Stimulated activated naive CD8-positive, alpha-beta T cell treated with anti-CD3 and anti-CD28 coated beads, Interleukin-15, amount 100 ng/mL, for 72 hours (primary cell): ENCODE measurements at regions not wholly inside any gene's neighbourhood (a gene's known extent, or its start where the extent isn't known, plus 50 kb on each side); places are given as distances from the start of the nearest gene placed in this dataset.

Experiments used
- ATAC-seq: fragments of 150-1000 bp; cut with Tn5 transposase; 2 replicates; pipeline ENCODE4 v1.10.0; 2021; ENCODE audit warnings: mild to moderate bottlenecking, moderate library complexity
- DNase-seq, 2 donors: peaks; one replicate each; pipeline ENCODE4 v3.0.0; 2021 to 2022
- H3K27ac Mint-ChIP-seq, 2 donors: one replicate each; pipeline ENCODE4 v1.8.0; 2022; ENCODE audit warnings: mild to moderate bottlenecking in 2 of 2, mixed read lengths in 2 of 2, moderate library complexity in 2 of 2
- H3K27me3 Mint-ChIP-seq: one replicate; pipeline ENCODE4 v1.8.0; 2022; ENCODE audit warnings: mixed read lengths
- H3K4me1 Mint-ChIP-seq: one replicate; pipeline ENCODE4 v1.8.0; 2022; ENCODE audit warnings: mild to moderate bottlenecking, mixed read lengths
- H3K4me3 Mint-ChIP-seq, 2 donors: one replicate each; pipeline ENCODE4 v1.8.0; 2022; ENCODE audit warnings: mild to moderate bottlenecking in 2 of 2, mixed read lengths in 2 of 2, moderate library complexity in 1 of 2
- H3K9me3 Mint-ChIP-seq, 2 donors: one replicate each; pipeline ENCODE4 v1.8.0; 2022; ENCODE audit warnings: mixed read lengths in 2 of 2

DNA sequence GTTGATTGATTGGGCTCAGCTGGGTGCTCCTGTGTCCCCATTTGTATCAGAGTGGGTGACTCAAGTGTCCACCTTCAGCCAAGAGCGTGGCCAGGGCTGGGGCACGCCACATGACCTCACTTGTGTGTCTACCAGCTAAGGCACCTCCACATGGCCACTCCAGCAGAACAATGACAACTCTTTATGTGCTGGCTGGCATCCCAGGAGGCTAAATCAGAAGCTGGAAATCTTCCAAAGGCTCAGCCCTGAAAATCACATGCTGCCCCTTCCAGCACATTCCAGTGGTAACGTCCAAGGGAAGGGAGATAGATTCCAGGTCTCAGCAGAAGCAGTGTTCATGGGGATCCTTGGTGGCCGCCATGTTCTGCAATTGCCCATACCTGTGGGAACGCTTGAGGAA is 585.5 kb downstream of the AJAP1 start:
- no peak for ATAC-seq
- no peak for DNase-seq
- H3K27ac Mint-ChIP-seq, result no peak overlapping the region
- peaks cover 6% of the 10 kb centered on the region for H3K4me1 Mint-ChIP-seq
- no peaks in the 10 kb centered on the region for H3K9me3 Mint-ChIP-seq
- no peak overlapping the region for H3K4me3 Mint-ChIP-seq
- no peaks in the 10 kb centered on the region for H3K27me3 Mint-ChIP-seq

DNA sequence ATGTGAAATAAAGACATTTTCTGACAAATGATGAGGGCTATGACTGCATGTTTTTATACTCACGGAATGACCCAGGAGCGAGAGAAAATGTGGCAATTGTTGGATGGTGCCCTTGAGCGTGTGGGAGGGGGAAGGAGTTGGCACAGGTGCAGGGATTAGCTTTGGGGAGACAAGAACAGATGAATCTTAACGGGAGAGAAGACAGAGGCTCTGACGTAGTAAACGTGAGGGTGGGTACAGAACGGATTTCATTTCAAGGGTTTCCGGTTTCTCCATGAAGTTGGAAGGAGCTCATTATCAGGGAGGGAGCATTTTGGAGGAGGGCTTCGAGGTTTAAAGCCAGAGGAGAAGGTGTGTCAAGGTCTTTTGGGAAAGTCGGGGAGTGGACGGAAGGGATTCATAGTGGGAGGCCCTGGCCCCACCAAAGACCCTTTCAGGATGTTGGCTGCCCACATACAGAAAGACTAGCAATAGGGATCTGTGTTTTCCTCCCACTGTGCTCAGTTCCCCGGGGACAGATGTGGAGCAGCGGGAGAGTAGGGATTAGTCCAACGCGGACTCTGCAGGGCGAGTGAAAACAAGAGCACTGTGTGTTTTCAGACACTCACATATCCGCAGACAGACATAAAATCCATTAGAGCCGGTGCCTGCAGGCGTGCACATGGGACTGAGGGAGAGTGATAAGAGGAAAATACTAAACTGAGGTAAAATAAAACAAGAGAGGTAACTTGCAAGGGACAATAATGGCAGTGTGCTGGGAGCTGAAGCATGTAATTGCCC is 584.1 kb downstream of the AJAP1 start:
- Mint-ChIP-seq H3K27ac (no peak overlapping the region), H3K9me3 (peaks cover 10 to 11% of the 10 kb centered on the region in 2 donors), H3K4me1 (no peaks in the 10 kb centered on the region), H3K27me3 (no peaks in the 10 kb centered on the region), H3K4me3 (no peak overlapping the region)
- DNase-seq (no peak), ATAC-seq (no peak)

- no peak for DNase-seq
- H3K27ac Mint-ChIP-seq, result no peak overlapping the region
- H3K4me1 Mint-ChIP-seq, result no peaks in the 10 kb centered on the region
- H3K27me3 Mint-ChIP-seq, result no peaks in the 10 kb centered on the region
- peaks cover 12 to 19% of the 10 kb centered on the region in 2 donors for H3K9me3 Mint-ChIP-seq
- ATAC-seq, result no peak
- H3K4me3 Mint-ChIP-seq, result no peak overlapping the region
These were observed 581.0 kb downstream of the AJAP1 start for GRCh38 chr1:5235355-5235899.

DNA sequence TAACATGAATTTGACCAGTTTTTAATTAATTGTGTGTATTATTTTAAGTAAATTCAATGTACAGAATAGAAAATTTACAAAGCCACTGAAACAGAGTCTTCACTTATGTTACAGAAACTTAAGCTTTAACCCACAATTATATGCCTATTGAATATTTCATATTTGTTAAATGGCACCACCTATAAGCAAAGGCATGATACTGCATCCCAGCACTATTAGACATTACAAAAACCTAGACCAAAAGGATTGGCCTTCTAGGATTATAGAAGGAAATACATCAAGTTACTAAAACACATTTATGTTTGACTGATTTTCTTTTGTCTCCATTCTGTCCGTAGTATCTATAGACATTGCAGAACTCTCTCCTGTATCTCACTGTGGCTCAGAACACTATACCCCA is 578.1 kb downstream of the AJAP1 start:
- H3K9me3 Mint-ChIP-seq, result peaks cover 12 to 19% of the 10 kb centered on the region in 2 donors
- no peak overlapping the region for H3K27ac Mint-ChIP-seq
- no peak for DNase-seq

GRCh38 chr1:5231541-5232315 is 577.3 kb downstream of the AJAP1 start:
- H3K4me1 Mint-ChIP-seq, result no peaks in the 10 kb centered on the region
- H3K4me3 Mint-ChIP-seq, result no peak overlapping the region
- H3K27me3 Mint-ChIP-seq, result no peaks in the 10 kb centered on the region
- H3K9me3 Mint-ChIP-seq, result peaks cover 12 to 19% of the 10 kb centered on the region in 2 donors
- no peak overlapping the region for H3K27ac Mint-ChIP-seq
- no peak for ATAC-seq
- no peak for DNase-seq

More for the DNA sequence above, 578.1 kb downstream of the AJAP1 start:
- H3K27me3 Mint-ChIP-seq, result no peaks in the 10 kb centered on the region
- H3K4me3 Mint-ChIP-seq, result no peak overlapping the region
- no peaks in the 10 kb centered on the region for H3K4me1 Mint-ChIP-seq
- ATAC-seq, result no peak

- Mint-ChIP-seq H3K9me3 (no peaks in the 10 kb centered on the region), H3K4me1 (no peaks in the 10 kb centered on the region), H3K27ac (no peak overlapping the region), H3K27me3 (peaks cover 10% of the 10 kb centered on the region), H3K4me3 (no peak overlapping the region)
- ATAC-seq (no peak), DNase-seq (no peak)
These were observed 572.7 kb downstream of the AJAP1 start for GRCh38 chr1:5227114-5227513.

GRCh38 chr1:5225707-5226704 is 571.6 kb downstream of the AJAP1 start:
- Mint-ChIP-seq H3K4me1 (no peaks in the 10 kb centered on the region), H3K9me3 (no peaks in the 10 kb centered on the region), H3K27ac (no peak overlapping the region), H3K27me3 (peaks cover 10% of the 10 kb centered on the region), H3K4me3 (no peak overlapping the region)
- ATAC-seq, result no peak
- DNase-seq, result no peak

- H3K9me3 Mint-ChIP-seq, result no peaks in the 10 kb centered on the region
- H3K4me1 Mint-ChIP-seq, result no peaks in the 10 kb centered on the region
- no peak for ATAC-seq
- H3K4me3 Mint-ChIP-seq, result no peak overlapping the region
- H3K27ac Mint-ChIP-seq, result no peak overlapping the region
- H3K27me3 Mint-ChIP-seq, result peaks cover 10% of the 10 kb centered on the region
- DNase-seq, result no peak
These were observed 568.8 kb downstream of the AJAP1 start for GRCh38 chr1:5223206-5223605.

- H3K4me1 Mint-ChIP-seq, result no peaks in the 10 kb centered on the region
- H3K9me3 Mint-ChIP-seq, result no peaks in the 10 kb centered on the region
- peak overlapping the region in 1 of 2 donors; percentile 21 for H3K27ac Mint-ChIP-seq
- ATAC-seq, result no peak
- DNase-seq, result no peak
- H3K27me3 Mint-ChIP-seq, result peaks cover 10% of the 10 kb centered on the region
- H3K4me3 Mint-ChIP-seq, result no peak overlapping the region
These were observed 568.2 kb downstream of the AJAP1 start for GRCh38 chr1:5222626-5223025.

DNA sequence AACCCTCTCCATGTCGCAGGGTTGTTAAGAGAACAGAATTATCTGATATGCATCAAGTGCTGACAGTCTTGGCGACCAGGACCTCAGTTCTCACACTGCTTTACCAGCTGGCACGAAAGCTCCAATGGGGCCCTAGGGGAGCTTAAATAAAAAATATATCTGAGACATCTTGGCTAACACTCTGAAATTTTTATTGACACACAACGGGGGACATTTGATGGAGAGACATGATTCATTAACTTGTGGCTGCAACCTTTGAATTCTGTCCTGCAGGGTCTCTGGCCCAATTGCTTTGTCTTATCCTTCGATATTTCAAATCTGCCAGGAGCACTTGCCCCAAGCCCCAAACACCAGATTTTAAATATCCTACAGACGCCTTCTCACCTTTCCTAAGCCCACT is 567.0 kb downstream of the AJAP1 start:
- no peak for DNase-seq
- no peak for ATAC-seq
- H3K4me3 Mint-ChIP-seq, result no peak overlapping the region
- H3K4me1 Mint-ChIP-seq, result no peaks in the 10 kb centered on the region
- H3K27me3 Mint-ChIP-seq, result peaks cover 10% of the 10 kb centered on the region
- no peak overlapping the region for H3K27ac Mint-ChIP-seq
- H3K9me3 Mint-ChIP-seq, result no peaks in the 10 kb centered on the region

DNA sequence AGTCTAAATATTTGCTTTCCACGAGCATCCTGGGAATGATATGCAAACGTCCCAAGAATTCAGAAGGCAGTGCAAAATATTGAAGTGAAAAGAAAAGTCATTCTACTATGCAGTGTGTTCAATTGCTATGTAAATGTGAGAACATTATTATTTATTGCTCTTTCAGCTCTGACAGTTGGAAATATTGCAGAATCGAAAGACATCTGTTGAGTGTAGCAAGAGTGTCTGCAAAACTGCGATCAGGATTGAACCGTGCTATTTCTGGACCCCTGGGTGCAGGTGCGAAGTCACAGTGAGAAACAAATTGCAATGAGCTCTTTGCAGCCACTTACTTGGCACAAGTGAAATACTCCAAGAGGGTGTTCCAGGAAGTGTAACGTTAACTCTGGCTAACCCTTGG is 566.4 kb downstream of the AJAP1 start:
- ATAC-seq (no peak), DNase-seq (no peak)
- Mint-ChIP-seq H3K27ac (no peak overlapping the region), H3K4me1 (no peaks in the 10 kb centered on the region), H3K27me3 (peaks cover 5% of the 10 kb centered on the region), H3K4me3 (no peak overlapping the region), H3K9me3 (no peaks in the 10 kb centered on the region)

DNA sequence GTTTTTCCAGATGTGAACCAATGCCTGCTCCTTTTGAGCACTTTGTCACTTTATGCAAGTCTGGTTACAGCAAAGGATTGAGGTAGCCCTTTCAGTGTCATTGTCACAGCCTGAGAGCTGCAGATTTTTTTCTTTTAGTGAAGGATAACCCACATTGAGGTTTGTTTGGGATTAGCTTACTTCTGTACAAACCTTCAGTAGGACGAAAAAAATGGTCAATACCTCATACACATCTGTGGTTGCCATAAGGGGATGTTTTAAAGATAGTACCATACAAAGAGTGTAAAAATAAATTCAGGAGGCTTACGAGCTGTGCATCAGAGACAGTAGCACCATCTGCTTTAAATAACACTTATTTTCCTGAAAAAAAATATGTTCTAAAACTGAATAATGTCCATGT is 566.0 kb downstream of the AJAP1 start:
- Mint-ChIP-seq H3K27ac (no peak overlapping the region), H3K27me3 (peaks cover under 1% of the 10 kb centered on the region)
- DNase-seq, result no peak

DNA sequence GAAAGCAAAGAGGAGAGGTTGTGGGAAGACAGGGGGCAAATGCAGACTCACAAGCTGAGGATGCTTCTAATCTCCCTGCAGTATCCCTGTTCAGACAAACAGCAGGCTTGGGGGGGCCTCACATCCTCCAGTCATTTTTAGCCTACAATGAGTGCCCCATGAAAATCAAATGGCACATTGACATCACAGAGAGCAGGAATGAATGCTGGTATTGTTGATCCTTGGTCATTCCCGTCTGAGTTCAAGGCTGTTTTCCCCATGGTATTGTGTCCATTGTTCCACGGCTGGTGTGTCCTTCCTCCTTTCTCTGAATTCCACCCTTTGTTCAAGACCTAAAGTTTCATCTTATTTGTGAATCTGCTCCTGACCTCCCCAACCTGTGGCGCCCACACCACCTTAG is 545.6 kb downstream of the AJAP1 start:
- no peak for DNase-seq
- Mint-ChIP-seq H3K27ac (no peak overlapping the region), H3K4me1 (no peaks in the 10 kb centered on the region), H3K4me3 (no peak overlapping the region), H3K9me3 (peaks cover 0 to 6% of the 10 kb centered on the region in 2 donors), H3K27me3 (no peaks in the 10 kb centered on the region)
- ATAC-seq, result no peak

More for the DNA sequence above, 566.0 kb downstream of the AJAP1 start:
- no peaks in the 10 kb centered on the region for H3K4me1 Mint-ChIP-seq
- no peak for ATAC-seq
- H3K4me3 Mint-ChIP-seq, result no peak overlapping the region
- no peaks in the 10 kb centered on the region for H3K9me3 Mint-ChIP-seq

DNA sequence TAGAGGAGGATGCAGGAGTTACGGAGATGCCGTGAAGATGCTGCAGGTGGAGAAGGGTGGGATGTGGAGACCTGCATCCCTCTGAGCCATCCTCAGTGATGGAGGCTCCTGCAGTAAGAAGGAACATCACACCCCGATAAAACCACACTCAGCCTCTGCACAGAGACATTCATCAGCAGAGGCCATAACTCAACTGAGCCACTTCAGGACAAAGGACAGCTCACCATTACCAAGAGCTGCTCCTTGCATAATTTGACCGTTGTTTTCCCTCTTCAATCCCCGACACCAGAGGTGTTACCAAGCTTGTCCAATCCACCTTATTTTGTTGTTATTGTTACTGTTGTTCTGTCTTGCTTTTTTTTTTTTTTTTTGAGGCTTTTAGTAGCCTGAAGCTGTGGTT is 543.9 kb downstream of the AJAP1 start:
- H3K4me1 Mint-ChIP-seq, result no peaks in the 10 kb centered on the region
- no peak overlapping the region for H3K4me3 Mint-ChIP-seq
- no peak overlapping the region for H3K27ac Mint-ChIP-seq
- H3K9me3 Mint-ChIP-seq, result no peaks in the 10 kb centered on the region
- DNase-seq, result no peak
- no peak for ATAC-seq
- H3K27me3 Mint-ChIP-seq, result no peaks in the 10 kb centered on the region

DNA sequence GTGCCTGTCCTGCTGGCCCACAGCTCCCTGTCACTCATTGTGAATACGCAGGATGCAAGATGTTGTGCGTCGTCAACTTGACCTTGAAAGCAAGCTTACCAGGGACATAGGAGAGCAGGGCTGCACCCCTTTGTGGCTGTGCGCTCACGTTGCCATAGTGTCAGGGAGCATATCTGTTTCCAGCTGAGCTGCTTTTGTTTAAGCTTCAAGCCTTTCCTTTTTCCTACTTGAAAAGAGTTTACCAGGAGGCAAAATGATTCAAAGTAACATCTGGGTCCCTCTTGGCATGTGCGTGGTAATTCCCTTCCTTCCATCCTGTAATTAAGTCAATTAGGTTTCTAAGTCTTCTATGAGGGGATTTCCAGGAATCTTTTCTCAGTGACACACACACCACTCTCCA is 537.1 kb downstream of the AJAP1 start:
- ATAC-seq, result no peak
- Mint-ChIP-seq H3K9me3 (no peaks in the 10 kb centered on the region), H3K27ac (no peak overlapping the region), H3K27me3 (no peaks in the 10 kb centered on the region), H3K4me1 (no peaks in the 10 kb centered on the region), H3K4me3 (no peak overlapping the region)
- DNase-seq, result no peak
